IMR-90 (cell line): ENCODE measurements at regions not wholly inside any gene's neighbourhood (a gene's known extent, or its start where the extent isn't known, plus 50 kb on each side); places are given as distances from the start of the nearest gene placed in this dataset.

Source experiments
- ATAC-seq: fragments of 200-7000 bp; cut with Tn5 transposase; 2 replicates; pipeline ENCODE4 v1.9.1; 2020; ENCODE audit warnings: low read depth, mild to moderate bottlenecking, moderate library complexity
- BruUV-seq: library from RNA; stranded (reverse); fragments of 400-500 nt; replicated peaks from 2 replicates; lab custom pipeline; 2021; lab: Mats Ljungman, UMichigan
- CTCF ChIA-PET: fragments of 300-600 bp; formaldehyde crosslinking; extraction: SDS; loops from one replicate; lab custom pipeline; 2021; ENCODE audit warnings: antibody characterized with exemption; lab: Yijun Ruan, JAX
- POLR2A ChIA-PET: fragments of 300-600 bp; sonication (Branson Sonifier 250); formaldehyde crosslinking; loops from one replicate; lab custom pipeline; 2022; ENCODE audit warnings: antibody characterized with exemption; ENCODE audit not compliant: unreplicated experiment; lab: Charles Lee
- DNase-seq: peaks from one replicate; pipeline ENCODE4 v3.0.0; 2013
- H2AFZ ChIP-seq: replicated peaks from 2 replicates; pipeline ENCODE3; 2013; ENCODE audit warnings: low read length, mild to moderate bottlenecking; ENCODE audit not compliant: poor library complexity
- H2AK5ac ChIP-seq: 2 replicates; pipeline ENCODE4 v1.6.1; 2013; ENCODE audit warnings: low read depth, low read length, inconsistent platforms
- H2AK9ac ChIP-seq: replicated peaks from 2 replicates; pipeline ENCODE3; 2013; ENCODE audit warnings: mild to moderate bottlenecking, low read depth, low read length, moderate library complexity; ENCODE audit not compliant: poor library complexity
- H2BK120ac ChIP-seq: 2 replicates; pipeline ENCODE4 v1.6.1; 2013; ENCODE audit warnings: low read depth, low read length, inconsistent platforms
- H2BK15ac ChIP-seq: 3 replicates; pipeline ENCODE4 v1.6.1; 2013; ENCODE audit warnings: low read depth, low read length, inconsistent platforms
- H2BK20ac ChIP-seq: 2 replicates; pipeline ENCODE4 v1.6.1; 2013; ENCODE audit warnings: low read depth, mild to moderate bottlenecking, inconsistent platforms, low read length, moderate library complexity
- H2BK5ac ChIP-seq: 2 replicates; pipeline ENCODE4 v1.6.1; 2013; ENCODE audit warnings: mild to moderate bottlenecking, low read depth, low read length, inconsistent platforms; ENCODE audit not compliant: poor library complexity, severe bottlenecking
- H3K14ac ChIP-seq: replicated peaks from 2 replicates; pipeline ENCODE4 v1.6.1; 2013; ENCODE audit warnings: low read depth, low read length, inconsistent platforms
- H3K18ac ChIP-seq: 2 replicates; pipeline ENCODE4 v1.6.1; 2013; ENCODE audit warnings: low read depth, low read length, control low read depth
- H3K23ac ChIP-seq: 2 replicates; pipeline ENCODE4 v1.6.1; 2013; ENCODE audit warnings: low read depth, low read length, inconsistent platforms
- H3K27ac ChIP-seq: 2 replicates; pipeline ENCODE4 v1.5.1; 2013; ENCODE audit warnings: mild to moderate bottlenecking, control low read depth, low read length; ENCODE audit not compliant: insufficient read depth
- H3K27me3 ChIP-seq: 2 replicates; pipeline ENCODE4 v1.6.1; 2013; ENCODE audit warnings: low read length; ENCODE audit not compliant: control insufficient read depth, insufficient read depth
- H3K36me3 ChIP-seq: 2 replicates; pipeline ENCODE4 v1.6.1; 2013; ENCODE audit warnings: low read length, mixed read lengths; ENCODE audit not compliant: control insufficient read depth, insufficient read depth
- H3K4ac ChIP-seq: 2 replicates; pipeline ENCODE4 v1.6.1; 2013; ENCODE audit warnings: low read depth, low read length, inconsistent platforms
- H3K4me1 ChIP-seq: 2 replicates; pipeline ENCODE4 v1.6.1; 2013; ENCODE audit warnings: low read length, mixed read lengths; ENCODE audit not compliant: control insufficient read depth, insufficient read depth
- H3K4me2 ChIP-seq: 2 replicates; pipeline ENCODE4 v1.6.1; 2013; ENCODE audit warnings: low read depth, mild to moderate bottlenecking, control low read depth, low read length, moderate library complexity
- H3K4me3 ChIP-seq: 2 replicates; pipeline ENCODE4 v1.5.1; 2013; ENCODE audit warnings: low read depth, mild to moderate bottlenecking, control low read depth, low read length, moderate library complexity; ENCODE audit not compliant: insufficient read depth
- H3K56ac ChIP-seq: 2 replicates; pipeline ENCODE4 v1.6.1; 2013; ENCODE audit warnings: low read length, inconsistent platforms; ENCODE audit not compliant: insufficient read depth; ENCODE audit errors: extremely low read depth
- H3K79me1 ChIP-seq, 2 experiments: 2 replicates each; pipeline ENCODE4 v1.6.1; 2013; ENCODE audit warnings: low read length in 2 of 2, inconsistent platforms in 1 of 2, low read depth in 1 of 2
- H3K9ac ChIP-seq: 2 replicates; pipeline ENCODE4 v1.6.1; 2013; ENCODE audit warnings: low read depth, low read length, control low read depth
- H3K9me1 ChIP-seq: 2 replicates; pipeline ENCODE4 v1.6.1; 2013; ENCODE audit warnings: low read length, inconsistent platforms; ENCODE audit not compliant: insufficient read depth
- H3K9me3 ChIP-seq: 2 replicates; pipeline ENCODE4 v1.6.1; 2013; ENCODE audit warnings: low read length; ENCODE audit not compliant: control insufficient read depth, insufficient read depth
- H4K20me1 ChIP-seq: 2 replicates; pipeline ENCODE4 v1.6.1; 2013; ENCODE audit warnings: low read length, inconsistent platforms; ENCODE audit not compliant: insufficient read depth
- H4K5ac ChIP-seq: 2 replicates; pipeline ENCODE4 v1.6.1; 2013; ENCODE audit warnings: mild to moderate bottlenecking, low read depth, low read length, control low read depth
- H4K8ac ChIP-seq, 2 experiments: 2 replicates each; pipeline ENCODE4 v1.6.1; 2013; ENCODE audit warnings: low read depth in 2 of 2, low read length in 2 of 2, control low read depth in 1 of 2, inconsistent platforms in 1 of 2
- H4K91ac ChIP-seq: 2 replicates; pipeline ENCODE4 v1.6.1; 2013; ENCODE audit warnings: low read depth, low read length, inconsistent platforms; ENCODE audit not compliant: insufficient read depth
- FOS ChIP-seq: fragments of 150-350 bp; IDR thresholded peaks from 2 replicates; pipeline ENCODE4 v1.6.1; 2016; ENCODE audit warnings: low read depth, low read length
- MXI1 ChIP-seq: IDR thresholded peaks from 2 replicates; pipeline ENCODE4 v1.6.1; 2012; ENCODE audit warnings: low read depth, mild to moderate bottlenecking, low read length, moderate library complexity, borderline replicate concordance
- NFE2L2 ChIP-seq: fragments of 150-350 bp; IDR thresholded peaks from 2 replicates; pipeline ENCODE4 v1.6.1; 2016; ENCODE audit warnings: low read depth, mild to moderate bottlenecking, low read length
- RFX5 ChIP-seq: IDR thresholded peaks from 2 replicates; pipeline ENCODE4 v1.8.0; 2012; ENCODE audit warnings: low read depth, mild to moderate bottlenecking, low read length, moderate library complexity
- WGBS, 2 experiments: methylation state at CpG; one replicate each; pipeline versions ENCODE4 v1.1.5 to v1.1.7; 2013; ENCODE audit warnings: missing lambda C conversion rate in 2 of 2; ENCODE audit not compliant: insufficient read length in 1 of 2; ENCODE audit errors: extremely low coverage in 2 of 2; 5-methylcytosine and 5-hydroxymethylcytosine counted together
- dilution Hi-C: fragments of 300-500 bp; cut with HindIII; formaldehyde crosslinking; loops from one replicate; pipeline ENCODE4 v1.14.3; 2018; ENCODE audit warnings: low sequenced_read_pairs; ENCODE audit not compliant: unreplicated experiment
- in situ Hi-C: fragments of 300-500 bp; cut with MboI; formaldehyde crosslinking; loops from 3 replicates; pipeline ENCODE4 v1.14.3; 2019; ENCODE audit warnings: low sequenced_read_pairs, inconsistent platforms, mixed read lengths
- intact Hi-C: fragments of 100-400 bp; cut with micrococcal nuclease; formaldehyde crosslinking; loops from 2 replicates; pipeline ENCODE4 v1.10.0; 2022
- TF ChIP-seq, protein P1 (sequence below): fragments of 150-350 bp; IDR thresholded peaks from 2 replicates; pipeline ENCODE4 v1.6.1; 2016; ENCODE audit warnings: low read depth, mild to moderate bottlenecking, low read length, moderate library complexity, borderline replicate concordance

DNA sequence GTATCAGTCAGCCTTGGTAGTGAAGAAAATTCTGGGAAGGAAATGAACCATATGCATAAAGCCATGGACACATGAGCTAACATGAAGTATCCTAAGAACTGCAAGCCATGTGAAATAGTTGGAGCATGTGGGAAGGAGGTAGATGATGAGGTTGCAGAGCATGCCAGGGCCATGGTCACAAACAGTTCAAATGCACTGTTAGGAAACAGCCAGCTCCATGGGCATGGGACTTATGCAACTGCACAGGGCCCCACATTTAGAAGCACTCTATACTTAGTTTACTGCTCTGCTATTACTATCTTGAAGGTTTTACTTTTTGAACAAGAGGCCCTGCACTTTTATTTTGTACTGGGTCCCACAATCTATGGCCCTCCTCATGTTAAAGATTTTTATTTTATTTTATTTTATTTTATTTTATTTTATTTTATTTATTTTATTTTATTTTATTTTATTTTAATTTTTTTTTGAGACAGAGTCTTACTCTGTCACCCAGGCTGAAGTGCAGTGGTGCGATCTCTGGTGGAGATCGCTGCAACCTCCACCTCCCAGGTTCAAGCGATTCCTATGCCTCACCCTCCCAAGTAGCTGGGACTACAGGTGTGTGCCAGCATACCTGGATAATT, 169.1 kb downstream of the IBTK start:
- no peak overlapping the region for H4K91ac ChIP-seq
- CTCF ChIA-PET = no interaction called here
- no peak overlapping the region for H3K56ac ChIP-seq
- H3K4me2 ChIP-seq = no peak overlapping the region
- ATAC-seq (no peak), DNase-seq (no peak)
- H2BK15ac ChIP-seq = no peak overlapping the region
- no peaks in the 10 kb centered on the region for H4K20me1 ChIP-seq
- no peak overlapping the region for H4K5ac ChIP-seq
- no peak overlapping the region for H3K18ac ChIP-seq
- no peak overlapping the region for H2BK5ac ChIP-seq
- H3K23ac ChIP-seq = no peak overlapping the region
- H3K27ac ChIP-seq = no peak overlapping the region
- H3K9me3 ChIP-seq = no peaks in the 10 kb centered on the region
- POLR2A ChIA-PET = no interaction called here
- H2BK120ac ChIP-seq = no peak overlapping the region
- WGBS, 2 experiments = no CpG with 5 or more reads among the region's 3 CpGs
- no peaks in the 10 kb centered on the region for H3K27me3 ChIP-seq
- no peak overlapping the region for H4K8ac ChIP-seq
- no peak overlapping the region for H3K14ac ChIP-seq
- H2AK9ac ChIP-seq = no peak overlapping the region
- no peak overlapping the region for H2AK5ac ChIP-seq
- no peak overlapping the region for H3K4ac ChIP-seq
- no peak overlapping the region for H2BK20ac ChIP-seq
- no peaks in the 10 kb centered on the region for H3K36me3 ChIP-seq
- dilution Hi-C loops = no loop called here
- TF ChIP-seq FOS (no peak), MXI1 (no peak), NFE2L2 (no peak), RFX5 (no peak)
- TF ChIP-seq, protein P1, sequence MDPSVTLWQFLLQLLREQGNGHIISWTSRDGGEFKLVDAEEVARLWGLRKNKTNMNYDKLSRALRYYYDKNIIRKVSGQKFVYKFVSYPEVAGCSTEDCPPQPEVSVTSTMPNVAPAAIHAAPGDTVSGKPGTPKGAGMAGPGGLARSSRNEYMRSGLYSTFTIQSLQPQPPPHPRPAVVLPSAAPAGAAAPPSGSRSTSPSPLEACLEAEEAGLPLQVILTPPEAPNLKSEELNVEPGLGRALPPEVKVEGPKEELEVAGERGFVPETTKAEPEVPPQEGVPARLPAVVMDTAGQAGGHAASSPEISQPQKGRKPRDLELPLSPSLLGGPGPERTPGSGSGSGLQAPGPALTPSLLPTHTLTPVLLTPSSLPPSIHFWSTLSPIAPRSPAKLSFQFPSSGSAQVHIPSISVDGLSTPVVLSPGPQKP = no peak
- H3K4me3 ChIP-seq = no peak overlapping the region
- H3K4me1 ChIP-seq = no peaks in the 10 kb centered on the region
- intact Hi-C loops = no loop called here
- in situ Hi-C loops = no loop called here
- no peak overlapping the region for H3K9ac ChIP-seq
- H2AFZ ChIP-seq = no peak overlapping the region
- H3K79me1 ChIP-seq = no peaks in the 10 kb centered on the region
- no TSS peak for BruUV-seq
- no peaks in the 10 kb centered on the region for H3K9me1 ChIP-seq
